ENCODE measurements at regions not wholly inside any gene's neighbourhood (a gene's known extent, or its start where the extent isn't known, plus 50 kb on each side); places are given as distances from the start of the nearest gene placed in this dataset.

- ATAC-seq (no peak), FAIRE-seq (no peak), DNase-seq (ENCODE audit: low read depth in 1 of 2, low spot score in 1 of 2) (no peak)
- TF ChIP-seq MAX (IDR thresholded peaks at IDR 0.05) (no peak), HEYL (CRISPR knock-in tag; IDR thresholded peaks at IDR 0.05) (no peak), ZFP36 (IDR thresholded peaks at IDR 0.05; ENCODE audit: borderline replicate concordance, partially characterized antibody) (no peak)
- TF ChIP-seq, protein P1, sequence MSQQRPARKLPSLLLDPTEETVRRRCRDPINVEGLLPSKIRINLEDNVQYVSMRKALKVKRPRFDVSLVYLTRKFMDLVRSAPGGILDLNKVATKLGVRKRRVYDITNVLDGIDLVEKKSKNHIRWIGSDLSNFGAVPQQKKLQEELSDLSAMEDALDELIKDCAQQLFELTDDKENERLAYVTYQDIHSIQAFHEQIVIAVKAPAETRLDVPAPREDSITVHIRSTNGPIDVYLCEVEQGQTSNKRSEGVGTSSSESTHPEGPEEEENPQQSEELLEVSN (IDR thresholded peaks at IDR 0.05; ENCODE audit: borderline replicate concordance, low read depth): no peak
- TF ChIP-seq, protein P2, sequence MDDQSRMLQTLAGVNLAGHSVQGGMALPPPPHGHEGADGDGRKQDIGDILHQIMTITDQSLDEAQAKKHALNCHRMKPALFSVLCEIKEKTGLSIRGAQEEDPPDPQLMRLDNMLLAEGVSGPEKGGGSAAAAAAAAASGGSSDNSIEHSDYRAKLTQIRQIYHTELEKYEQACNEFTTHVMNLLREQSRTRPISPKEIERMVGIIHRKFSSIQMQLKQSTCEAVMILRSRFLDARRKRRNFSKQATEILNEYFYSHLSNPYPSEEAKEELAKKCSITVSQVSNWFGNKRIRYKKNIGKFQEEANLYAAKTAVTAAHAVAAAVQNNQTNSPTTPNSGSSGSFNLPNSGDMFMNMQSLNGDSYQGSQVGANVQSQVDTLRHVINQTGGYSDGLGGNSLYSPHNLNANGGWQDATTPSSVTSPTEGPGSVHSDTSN (IDR thresholded peaks at IDR 0.05): no peak
- 20% methylated on average over 6 of the region's 6 CpGs for WGBS (ENCODE audit: missing lambda C conversion rate)
- Histone ChIP-seq H3K4me3 (no peak overlapping the region), H3K9me3 (no peaks in the 10 kb centered on the region), H3K4me2 (no peak overlapping the region), H3K4me1 (no peaks in the 10 kb centered on the region), H3K27ac (no peak overlapping the region)
- POLR2A ChIA-PET: no interaction called here
- CTCF ChIA-PET: no interaction called here
Measured at GRCh38 chr21:24046829-24047443, 1560.3 kb downstream of the MRPL39 start.

DNA sequence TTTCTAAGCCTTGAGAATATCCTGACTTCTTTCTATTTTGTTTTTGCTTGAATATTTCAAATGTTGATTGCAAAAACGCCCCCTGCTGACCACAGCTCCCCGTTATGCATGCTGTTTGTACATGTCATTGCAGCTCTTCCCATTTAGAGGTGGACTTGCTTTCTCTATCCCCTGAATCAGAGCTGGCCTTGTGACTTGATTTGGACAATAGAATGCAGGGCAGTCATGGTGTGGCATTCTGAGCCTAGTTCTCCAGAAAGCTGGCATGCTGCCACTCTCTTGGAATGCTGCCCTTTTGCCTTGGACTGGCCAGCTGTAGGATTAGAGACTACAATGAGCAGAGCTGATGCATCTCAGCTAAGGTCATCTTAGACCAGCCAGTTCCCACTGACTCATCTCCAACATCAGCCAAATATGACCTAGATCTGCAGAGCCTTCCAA lies 1561.5 kb downstream of the MRPL39 start:
- DNase-seq (ENCODE audit: low read depth in 1 of 2, low spot score in 1 of 2) (peak in 1 of 2 experiments; percentile 11), FAIRE-seq (no peak), ATAC-seq (no peak)
- 0% methylated on average over 2 of the region's 2 CpGs for WGBS (ENCODE audit: missing lambda C conversion rate)
- Histone ChIP-seq H3K9me3 (no peaks in the 10 kb centered on the region), H3K27ac (no peak overlapping the region), H3K4me2 (no peak overlapping the region), H3K4me3 (no peak overlapping the region), H3K4me1 (no peaks in the 10 kb centered on the region)
- ChIA-PET CTCF (no interaction called here), POLR2A (no interaction called here)
- no peak for TF ChIP-seq BCL3 (IDR thresholded peaks at IDR 0.05)
- no peak for TF ChIP-seq JUN (IDR thresholded peaks at IDR 0.05)
- TF ChIP-seq RARB (CRISPR knock-in tag; IDR thresholded peaks at IDR 0.05): no peak
- TF ChIP-seq MAFK (IDR thresholded peaks at IDR 0.05; ENCODE audit: partially characterized antibody): no peak
- TF ChIP-seq GATA3 (IDR thresholded peaks at IDR 0.05; ENCODE audit: borderline replicate concordance): no peak
- no peak for TF ChIP-seq SREBF2 (IDR thresholded peaks at IDR 0.05)
- no peak for TF ChIP-seq NFE2L2 (conservative IDR thresholded peaks at IDR 0.05; ENCODE audit: low read length)
- no peak for TF ChIP-seq MAZ (IDR thresholded peaks at IDR 0.05; ENCODE audit: borderline replicate concordance, low read depth, low read length)
- TF ChIP-seq MYC (IDR thresholded peaks at IDR 0.05; ENCODE audit: borderline replicate concordance, low read length): no peak
- TF ChIP-seq ELK1 (IDR thresholded peaks at IDR 0.05; ENCODE audit: low read depth, low read length): no peak
- no peak for TF ChIP-seq NPAS2 (CRISPR knock-in tag; IDR thresholded peaks at IDR 0.05; ENCODE audit: borderline replicate concordance)
- no peak for TF ChIP-seq RNF2 (IDR thresholded peaks at IDR 0.05; ENCODE audit: borderline replicate concordance, low read depth)
- TF ChIP-seq HMGXB4 (CRISPR knock-in tag; IDR thresholded peaks at IDR 0.05; ENCODE audit: borderline replicate concordance): no peak
- no peak for TF ChIP-seq CEBPB (IDR thresholded peaks at IDR 0.05)
- TF ChIP-seq HOXB13 (CRISPR knock-in tag; IDR thresholded peaks at IDR 0.05; ENCODE audit: low read depth): no peak
- TF ChIP-seq JUNB (IDR thresholded peaks at IDR 0.05): no peak
- TF ChIP-seq, protein P3, sequence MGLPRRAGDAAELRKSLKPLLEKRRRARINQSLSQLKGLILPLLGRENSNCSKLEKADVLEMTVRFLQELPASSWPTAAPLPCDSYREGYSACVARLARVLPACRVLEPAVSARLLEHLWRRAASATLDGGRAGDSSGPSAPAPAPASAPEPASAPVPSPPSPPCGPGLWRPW (IDR thresholded peaks at IDR 0.05): no peak
- TF ChIP-seq SMC3 (IDR thresholded peaks at IDR 0.05): no peak

Measured in A549 (cell line).